DOHH2 (cell line): ENCODE measurements at regions not wholly inside any gene's neighbourhood (a gene's known extent, or its start where the extent isn't known, plus 50 kb on each side); places are given as distances from the start of the nearest gene placed in this dataset.

Source experiments
- CTCF ChIP-seq: fragments of 200-600 bp; sonication (generic); IDR thresholded peaks from one replicate; pipeline ENCODE4 v1.5.1; 2014; ENCODE audit warnings: antibody characterized with exemption, mild to moderate bottlenecking, low read depth, low read length; ENCODE audit not compliant: poor library complexity, severe bottlenecking
- EZH2phosphoT487 ChIP-seq: fragments of 200-600 bp; sonication (generic); IDR thresholded peaks from 2 replicates; pipeline ENCODE4 v1.6.1; 2017; ENCODE audit warnings: borderline replicate concordance, mild to moderate bottlenecking, antibody characterized with exemption, low read length, moderate library complexity, mixed read lengths

GRCh38 chr17:79542718-79543117, 68.1 kb downstream of the RBFOX3 start:
- TF ChIP-seq CTCF (no peak), EZH2phosphoT487 (no peak)
